Sigmoid colon (tissue), 6 donors: ENCODE measurements at regions not wholly inside any gene's neighbourhood (a gene's known extent, or its start where the extent isn't known, plus 50 kb on each side); places are given as distances from the start of the nearest gene placed in this dataset.
A peak's percentile ranks its signal among the peaks of the same experiment; 100 is the strongest.

Source experiments
- DNase-seq: peaks from one replicate; pipeline ENCODE4 v3.0.0-alpha.2; 2019
- H3K27ac ChIP-seq, 4 donors: fragments of 200-600 bp; sonication (generic); one replicate each; pipeline ENCODE4 v1.5.1; 2016 to 2019; ENCODE audit warnings: mild to moderate bottlenecking in 1 of 4
- H3K27me3 ChIP-seq, 3 donors: fragments of 200-600 bp; sonication (generic); one replicate each; pipeline ENCODE4 v1.5.1; 2019; ENCODE audit warnings: mild to moderate bottlenecking in 1 of 3
- H3K36me3 ChIP-seq, 4 donors: fragments of 200-600 bp; sonication (generic); one replicate each; pipeline ENCODE4 v1.5.1; 2016 to 2019
- H3K4me1 ChIP-seq, 4 donors: fragments of 200-600 bp; sonication (generic); one replicate each; pipeline ENCODE4 v1.5.1; 2017 to 2019
- H3K4me3 ChIP-seq, 4 donors: fragments of 200-600 bp; sonication (generic); one replicate each; pipeline ENCODE4 v1.5.1; 2017 to 2019; ENCODE audit warnings: mild to moderate bottlenecking in 2 of 4, moderate library complexity in 1 of 4
- H3K9me3 ChIP-seq, 4 donors: fragments of 200-600 bp in 3 of 4; sonication (generic) in 3 of 4; one replicate each; pipeline versions ENCODE4 v1.5.1 to v1.6.1; 2013 to 2019
- CTCF ChIP-seq, 4 experiments: fragments of 450-650 bp in 3 of 4; fragments of 200-600 bp in 1 of 4; IDR thresholded peaks; one replicate each; pipeline ENCODE4 v1.5.1; 2016 to 2019; ENCODE audit warnings: antibody characterized with exemption in 4 of 4, mild to moderate bottlenecking in 3 of 4, moderate library complexity in 2 of 4
- EP300 ChIP-seq, 4 donors: sonication (generic); formaldehyde crosslinking; IDR thresholded peaks; one replicate each; pipeline ENCODE4 v1.6.1; 2017; ENCODE audit warnings: antibody characterized with exemption in 4 of 4
- POLR2A ChIP-seq, 2 donors: fragments of 450-650 bp; IDR thresholded peaks; one replicate each; pipeline ENCODE4 v1.6.1; 2016; ENCODE audit warnings: antibody characterized with exemption in 2 of 2, mild to moderate bottlenecking in 2 of 2, moderate library complexity in 2 of 2
- POLR2AphosphoS5 ChIP-seq, 4 donors: sonication (generic); formaldehyde crosslinking; IDR thresholded peaks; one replicate each; pipeline ENCODE4 v1.6.1; 2017; ENCODE audit warnings: antibody characterized with exemption in 4 of 4
- WGBS, 2 donors: extraction: QIAGEN DNeasy Blood & Tissue Kit; methylation state at CpG; one replicate each; pipeline ENCODE4 v1.1.7; 2013; 5-methylcytosine and 5-hydroxymethylcytosine counted together
- intact Hi-C: fragments of 100-400 bp; cut with DNase I; formaldehyde crosslinking; loops from one replicate; pipeline ENCODE4 v1.15.1; 2023
- donor health status: healthy with polysubstance abuse.
- donor health status: healthy.

GRCh38 chr3:153289334-153289808 is 127.3 kb downstream of the RAP2B start:
- Histone ChIP-seq H3K27me3 (no peaks in the 10 kb centered on the region), H3K4me1 (peaks cover 0 to 7% (median 3%) of the 10 kb centered on the region in 4 donors), H3K9me3 (no peaks in the 10 kb centered on the region), H3K4me3 (no peak overlapping the region), H3K36me3 (no peaks in the 10 kb centered on the region), H3K27ac (no peak overlapping the region)
- intact Hi-C loops = no loop called here
- no peak for DNase-seq
- no peak for TF ChIP-seq POLR2AphosphoS5 (IDR thresholded peaks at IDR 0.05)
- no peak for TF ChIP-seq POLR2A (IDR thresholded peaks at IDR 0.05)
- no peak for TF ChIP-seq EP300 (IDR thresholded peaks at IDR 0.05)
- no peak for TF ChIP-seq CTCF (IDR thresholded peaks at IDR 0.05)
- 71 to 78% methylated on average over 3 of the region's 3 CpGs for WGBS, 2 donors

- TF ChIP-seq POLR2A (IDR thresholded peaks at IDR 0.05) (no peak), EP300 (IDR thresholded peaks at IDR 0.05) (no peak), CTCF (IDR thresholded peaks at IDR 0.05) (peak in 1 of 4 experiments; percentile 9), POLR2AphosphoS5 (IDR thresholded peaks at IDR 0.05) (no peak)
- Histone ChIP-seq H3K4me1 (peaks cover 0 to 1% (median 0%) of the 10 kb centered on the region in 4 donors), H3K9me3 (no peaks in the 10 kb centered on the region), H3K4me3 (no peak overlapping the region), H3K36me3 (no peaks in the 10 kb centered on the region), H3K27me3 (no peaks in the 10 kb centered on the region), H3K27ac (no peak overlapping the region)
- WGBS, 2 donors = 8 to 59% methylated on average over 1 of the region's 1 CpG
- intact Hi-C loops = loop anchor here (5.0 to 10.0 kb wide), 2 partner anchors 128 to 246 kb away; partner anchors contain the start of gene RAP2B
- DNase-seq = no peak
These were observed 128.4 kb downstream of the RAP2B start for GRCh38 chr3:153290268-153291015.

GRCh38 chr3:153291059-153291685 is 129.1 kb downstream of the RAP2B start:
- no peaks in the 10 kb centered on the region for H3K4me1 ChIP-seq
- H3K36me3 ChIP-seq = no peaks in the 10 kb centered on the region
- H3K4me3 ChIP-seq = no peak overlapping the region
- TF ChIP-seq POLR2AphosphoS5 (IDR thresholded peaks at IDR 0.05) = no peak
- peak in 1 of 4 experiments; percentile 31 for TF ChIP-seq CTCF (IDR thresholded peaks at IDR 0.05)
- 20 to 51% methylated on average over 3 of the region's 3 CpGs for WGBS, 2 donors
- H3K27me3 ChIP-seq = no peaks in the 10 kb centered on the region
- no peaks in the 10 kb centered on the region for H3K9me3 ChIP-seq
- DNase-seq = no peak
- no peak overlapping the region for H3K27ac ChIP-seq
- intact Hi-C loops = loop anchor here (5.0 to 10.0 kb wide), 2 partner anchors 129 to 246 kb away; partner anchors contain the start of gene RAP2B

GRCh38 chr3:153293265-153293664 is 131.2 kb downstream of the RAP2B start:
- no peaks in the 10 kb centered on the region for H3K4me1 ChIP-seq
- no peaks in the 10 kb centered on the region for H3K27me3 ChIP-seq
- no peaks in the 10 kb centered on the region for H3K9me3 ChIP-seq
- DNase-seq = no peak
- no peak for TF ChIP-seq EP300 (IDR thresholded peaks at IDR 0.05)
- no peak for TF ChIP-seq CTCF (IDR thresholded peaks at IDR 0.05)
- no peak for TF ChIP-seq POLR2A (IDR thresholded peaks at IDR 0.05)
- no peak for TF ChIP-seq POLR2AphosphoS5 (IDR thresholded peaks at IDR 0.05)
- no peak overlapping the region for H3K4me3 ChIP-seq
- WGBS, 2 donors = 73 to 79% methylated on average over 5 of the region's 5 CpGs
- no peaks in the 10 kb centered on the region for H3K36me3 ChIP-seq
- intact Hi-C loops = loop anchor here (5.0 to 10.0 kb wide), 2 partner anchors 131 to 248 kb away; partner anchors contain the start of gene RAP2B
- H3K27ac ChIP-seq = peak overlapping the region in 1 of 4 donors; percentile 25
